ENCODE measurements at regions not wholly inside any gene's neighbourhood (a gene's known extent, or its start where the extent isn't known, plus 50 kb on each side); places are given as distances from the start of the nearest gene placed in this dataset.

- DNase-seq (ENCODE audit: low spot score) = no peak
Observed at GRCh38 chr22:22823131-22823810, 64.3 kb upstream of the IGLL5 start.

- no peak for DNase-seq (ENCODE audit: low spot score)
Observed at GRCh38 chr22:22824340-22825212, 63.0 kb upstream of the IGLL5 start.

- DNase-seq (ENCODE audit: low spot score) = no peak
Observed at GRCh38 chr22:22825213-22825593, 62.4 kb upstream of the IGLL5 start.

GRCh38 chr22:22827187-22827939 lies 60.3 kb upstream of the IGLL5 start:
- DNase-seq (ENCODE audit: low spot score) = no peak

GRCh38 chr22:22830193-22830592 lies 57.4 kb upstream of the IGLL5 start:
- DNase-seq (ENCODE audit: low spot score) = no peak

- no peak for DNase-seq (ENCODE audit: low spot score)
Observed at GRCh38 chr22:22830957-22831688, 56.5 kb upstream of the IGLL5 start.

GRCh38 chr22:22833059-22833458 lies 54.6 kb upstream of the IGLL5 start:
- DNase-seq (ENCODE audit: low spot score) = no peak

GRCh38 chr22:22833488-22833887 lies 54.1 kb upstream of the IGLL5 start:
- DNase-seq (ENCODE audit: low spot score) = no peak

GRCh38 chr22:22834204-22834603 lies 53.4 kb upstream of the IGLL5 start:
- no peak for DNase-seq (ENCODE audit: low spot score)

- DNase-seq (ENCODE audit: low spot score) = no peak
Observed at GRCh38 chr22:22834783-22835182, 52.8 kb upstream of the IGLL5 start.

GRCh38 chr22:22835242-22835641 lies 52.4 kb upstream of the IGLL5 start:
- no peak for DNase-seq (ENCODE audit: low spot score)

GRCh38 chr22:22835771-22836291 lies 51.8 kb upstream of the IGLL5 start:
- DNase-seq (ENCODE audit: low spot score) = no peak

GRCh38 chr22:22836635-22837034 lies 51.0 kb upstream of the IGLL5 start:
- DNase-seq (ENCODE audit: low spot score) = no peak

All from D341Med (cell line).